ENCODE measurements at regions not wholly inside any gene's neighbourhood (a gene's known extent, or its start where the extent isn't known, plus 50 kb on each side); places are given as distances from the start of the nearest gene placed in this dataset.

DNA sequence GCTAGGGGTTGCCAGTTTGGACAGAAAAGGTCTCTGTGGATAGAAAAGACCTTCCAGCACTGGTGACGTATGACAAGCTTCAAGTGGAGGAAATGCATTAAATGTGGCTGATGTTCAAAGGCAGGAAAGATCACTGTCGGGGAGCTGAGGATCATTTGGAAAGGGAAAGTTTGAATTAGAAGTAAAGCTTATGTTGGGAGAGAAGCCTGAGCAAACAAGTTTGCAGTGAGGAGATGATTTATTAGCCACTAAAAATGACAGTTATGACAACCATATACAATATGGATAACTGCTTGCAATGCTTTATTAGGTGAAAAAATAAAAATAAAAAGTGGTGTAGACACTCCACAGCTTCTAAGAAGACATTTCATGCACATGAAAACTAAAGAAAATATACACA lies 135.3 kb upstream of the HS3ST1 start:
- DNase-seq: no peak

GRCh38 chr4:11549525-11549924 lies 120.8 kb upstream of the HS3ST1 start:
- no peak for DNase-seq

DNA sequence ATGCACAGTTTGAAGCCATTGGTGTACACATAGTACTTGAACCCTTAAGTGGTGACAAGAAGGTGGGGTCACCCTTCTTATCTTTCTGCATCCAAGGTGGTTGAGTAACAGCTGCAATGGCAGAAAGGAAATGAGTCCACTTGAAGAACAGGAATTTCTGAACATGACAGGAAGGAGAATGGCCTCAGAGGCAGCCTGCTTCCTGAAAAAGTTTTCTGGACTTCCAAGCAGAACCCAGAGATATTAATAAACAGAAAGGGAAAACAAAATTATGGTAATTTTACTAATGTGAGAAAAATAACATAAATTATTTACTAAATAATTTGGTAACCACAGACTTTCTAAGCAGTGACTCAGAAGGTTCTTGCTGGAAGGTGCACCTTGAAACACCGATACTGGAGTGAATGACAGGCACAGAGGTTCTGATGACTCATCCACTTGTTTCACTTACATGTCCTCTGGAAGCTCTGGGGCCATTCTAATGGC lies 119.9 kb upstream of the HS3ST1 start:
- DNase-seq: no peak

- DNase-seq: no peak
These were observed 117.9 kb upstream of the HS3ST1 start for GRCh38 chr4:11546391-11547175.

DNA sequence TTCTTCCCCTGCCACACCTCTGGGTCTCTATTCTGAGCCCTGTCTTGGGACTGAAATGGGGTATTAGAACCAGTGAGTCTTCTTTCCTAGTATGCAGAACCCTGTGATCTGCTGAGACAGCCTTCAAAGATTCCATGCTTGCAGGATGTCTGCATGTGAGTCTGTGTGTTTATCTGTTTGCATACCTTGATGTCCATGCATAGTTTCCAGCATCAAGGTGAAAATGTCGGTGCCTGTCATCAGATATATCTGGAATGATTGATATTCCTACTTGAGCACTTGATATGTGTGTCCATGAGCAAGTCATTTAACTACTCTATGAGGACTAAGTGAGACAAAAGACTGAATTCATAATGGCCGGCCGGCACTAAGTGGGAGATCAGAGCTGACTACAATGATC lies 117.0 kb upstream of the HS3ST1 start:
- no peak for DNase-seq

DNA sequence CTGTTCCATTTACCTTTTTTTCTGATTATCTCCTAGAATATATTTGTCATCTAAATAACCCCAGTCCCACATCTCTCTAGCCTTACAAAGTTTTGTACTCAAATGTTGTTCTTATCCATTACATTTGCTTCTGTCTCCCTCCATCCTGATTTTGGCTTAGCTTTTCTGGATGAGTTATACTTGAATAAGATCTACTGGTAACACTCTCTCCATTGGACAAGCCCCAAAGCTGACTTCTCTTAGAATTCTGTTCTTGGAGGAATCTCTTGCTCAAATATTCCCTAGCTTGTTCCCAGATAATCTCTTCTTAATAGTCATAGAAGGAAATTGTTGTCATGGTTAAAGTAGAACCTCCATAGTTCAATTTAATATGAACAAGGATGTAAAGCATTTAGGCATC lies 115.5 kb upstream of the HS3ST1 start:
- no peak for DNase-seq

- DNase-seq: no peak
These were observed 115.0 kb upstream of the HS3ST1 start for GRCh38 chr4:11543706-11544105.

GRCh38 chr4:11542952-11543351 lies 114.3 kb upstream of the HS3ST1 start:
- no peak for DNase-seq

GRCh38 chr4:11537846-11538245 lies 109.2 kb upstream of the HS3ST1 start:
- no peak for DNase-seq

DNA sequence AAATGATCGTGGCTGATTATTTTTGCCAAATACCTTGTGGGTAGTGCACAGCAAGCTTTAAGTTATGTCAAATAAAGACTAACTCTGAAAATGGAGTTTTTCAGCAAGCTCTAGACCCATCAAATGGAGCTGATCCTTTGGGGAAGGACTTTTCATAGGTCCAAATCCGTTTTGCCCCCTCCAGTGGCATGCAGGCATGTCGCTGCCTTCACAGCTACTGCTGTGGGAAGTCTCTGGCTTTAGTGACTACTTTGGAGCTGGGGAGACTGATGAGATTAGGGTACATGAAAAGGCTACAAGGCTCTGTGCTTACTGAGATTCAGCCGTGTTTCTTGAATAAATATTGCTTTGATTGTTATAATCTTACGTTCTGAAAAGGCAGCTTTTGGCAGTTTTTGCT lies 106.6 kb upstream of the HS3ST1 start:
- no peak for DNase-seq

DNA sequence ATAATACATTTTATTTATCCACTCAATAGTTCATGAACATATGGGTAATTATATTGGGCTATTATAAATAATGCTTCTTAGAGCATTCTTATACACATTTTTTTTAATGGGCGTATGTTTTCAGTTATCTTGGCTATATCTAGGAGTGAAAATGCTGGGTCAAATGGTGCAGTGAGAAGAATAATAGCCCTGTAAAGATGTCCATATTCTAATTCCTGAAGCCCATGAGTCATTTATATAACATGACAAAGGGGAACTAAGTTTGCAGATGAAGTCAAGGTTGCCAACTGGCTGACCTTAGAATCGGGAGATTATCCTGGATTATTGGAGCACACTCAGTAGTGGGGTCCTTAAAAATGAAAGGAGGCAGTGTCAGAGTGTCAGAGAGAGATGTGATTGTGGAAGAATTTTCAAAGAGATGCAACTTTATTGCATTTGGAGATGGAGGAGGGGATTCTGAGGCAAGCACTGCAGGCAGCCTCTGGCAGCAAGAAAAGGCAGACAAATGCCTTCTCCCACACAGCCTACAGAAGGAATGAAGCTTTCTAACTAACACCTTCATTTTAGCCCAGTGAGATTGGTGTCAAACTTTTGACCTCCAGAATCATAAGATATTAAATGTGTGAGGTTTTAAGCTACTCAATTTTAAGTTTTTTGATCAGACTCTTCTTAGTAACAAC lies 106.1 kb upstream of the HS3ST1 start:
- no peak for DNase-seq

DNA sequence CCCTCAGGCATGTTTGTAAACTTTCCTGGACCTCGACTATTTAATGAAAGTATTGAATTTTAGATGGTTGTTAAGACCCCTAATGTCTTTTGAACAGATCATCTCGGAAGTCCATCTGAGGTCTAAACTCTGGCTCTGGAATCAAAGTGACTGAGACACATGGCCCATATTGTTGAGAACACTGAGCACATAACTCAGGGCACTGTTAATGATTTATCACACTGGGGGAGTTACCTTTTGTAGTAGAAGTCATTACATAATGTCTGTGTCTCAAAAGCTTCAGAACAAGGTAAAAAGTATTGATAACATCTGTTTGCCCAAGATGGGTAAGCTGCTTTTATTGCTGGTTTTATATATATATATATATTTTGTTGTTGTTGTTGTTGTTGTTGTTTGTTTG lies 103.4 kb upstream of the HS3ST1 start:
- DNase-seq: no peak

DNA sequence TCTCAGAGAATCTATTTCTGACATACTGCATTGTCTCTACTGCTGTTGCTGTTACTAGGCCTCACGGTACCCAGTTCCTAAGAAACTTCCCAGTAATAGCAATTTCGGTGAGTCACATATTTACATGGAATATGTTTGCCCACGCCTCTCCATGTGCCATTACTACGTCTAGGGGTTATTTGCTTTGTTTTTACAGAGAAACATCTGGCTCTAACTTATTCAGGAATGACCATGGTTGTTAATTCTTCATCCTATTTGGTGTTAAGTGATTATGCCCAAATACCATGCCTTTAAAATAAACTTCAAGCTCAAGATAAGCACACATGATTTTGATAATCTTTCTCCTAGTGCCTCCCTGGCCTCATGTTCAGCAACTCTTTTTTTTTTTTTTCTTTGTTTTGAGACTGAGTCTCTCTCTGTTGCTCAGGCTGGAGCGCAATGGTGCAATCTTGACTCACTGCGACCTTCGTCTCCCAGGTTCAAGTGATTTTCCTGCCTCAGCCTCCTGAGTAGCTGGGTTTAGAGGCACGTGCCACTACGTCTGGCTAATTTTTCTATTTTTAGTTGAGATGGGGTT lies 101.0 kb upstream of the HS3ST1 start:
- DNase-seq: no peak

DNA sequence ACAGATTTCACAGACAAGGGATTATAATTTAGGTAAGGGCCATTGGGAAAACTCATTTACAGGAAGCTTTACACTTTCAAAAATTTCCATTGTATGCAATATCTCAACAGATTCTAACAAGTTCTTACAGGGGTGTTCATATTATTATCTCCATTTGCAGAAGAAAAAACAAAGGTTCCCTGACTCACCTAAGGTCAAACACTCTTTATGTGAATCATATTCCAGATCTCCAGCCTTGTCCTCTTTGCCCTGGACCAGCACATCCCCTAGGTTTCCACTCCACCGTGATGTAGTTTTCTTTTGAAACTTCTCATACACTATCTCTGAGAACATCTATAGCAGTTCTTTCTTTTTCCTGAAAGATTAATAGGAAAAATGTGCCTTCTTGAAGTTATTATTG lies 96.4 kb upstream of the HS3ST1 start:
- no peak for DNase-seq

DNA sequence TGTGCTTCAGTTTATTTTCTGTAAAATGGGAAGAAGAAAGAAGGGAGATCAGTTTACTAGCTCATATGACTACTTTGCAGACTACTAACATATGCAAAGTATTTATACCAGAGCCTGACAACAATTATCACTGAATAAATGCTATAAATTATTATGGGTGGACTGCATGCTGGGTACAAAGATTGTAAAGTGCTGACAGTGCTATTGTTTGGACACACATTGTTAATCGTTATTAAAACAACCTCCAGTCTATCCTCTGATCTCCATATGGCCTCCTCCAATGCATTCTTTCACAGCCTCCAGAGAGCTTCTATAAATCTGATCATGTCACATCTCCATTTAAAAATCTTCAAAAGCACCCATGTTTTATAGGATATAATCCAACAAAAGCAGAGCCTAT lies 90.1 kb upstream of the HS3ST1 start:
- DNase-seq: no peak

GRCh38 chr4:11514779-11515419 lies 86.2 kb upstream of the HS3ST1 start:
- DNase-seq: no peak

DNA sequence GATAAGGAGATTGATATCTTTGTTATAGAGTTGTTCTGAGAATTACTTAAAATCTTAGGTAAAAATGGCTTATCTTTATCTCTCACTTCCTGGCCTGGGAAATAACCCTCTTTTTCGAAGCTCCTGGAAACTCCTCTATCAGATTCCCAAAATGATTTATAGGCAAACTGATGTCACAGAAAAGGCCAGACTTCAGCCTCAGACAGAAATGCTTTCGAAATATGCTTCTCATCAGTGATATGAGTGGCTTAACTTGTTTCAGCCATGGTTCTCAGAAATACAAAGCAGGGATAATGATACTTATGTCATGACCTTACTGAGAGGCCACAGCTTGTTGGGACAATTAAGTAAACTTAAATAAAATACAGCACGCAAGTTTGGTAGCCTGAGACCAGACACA lies 85.3 kb upstream of the HS3ST1 start:
- DNase-seq: no peak

GRCh38 chr4:11512871-11513270 lies 84.2 kb upstream of the HS3ST1 start:
- no peak for DNase-seq

- DNase-seq: no peak
These were observed 82.6 kb upstream of the HS3ST1 start for GRCh38 chr4:11511321-11511720.

DNA sequence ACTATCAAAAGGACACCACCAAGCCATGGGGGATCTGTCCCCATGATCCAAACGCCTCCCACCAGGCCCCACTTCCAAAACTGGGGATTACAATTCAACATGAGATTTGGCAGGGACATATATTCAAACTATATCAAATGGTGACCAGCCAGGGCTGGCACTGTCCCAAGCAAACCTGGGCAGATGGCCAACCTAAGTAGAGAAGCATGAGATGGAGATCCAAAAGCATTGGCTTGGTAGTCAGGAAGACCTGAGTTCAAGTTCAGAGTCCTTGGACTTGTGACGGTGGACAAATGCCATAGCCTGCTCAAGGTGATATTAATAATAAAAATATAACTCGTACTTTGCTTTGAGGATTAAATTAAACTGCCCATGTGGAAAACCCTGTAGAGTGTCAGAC lies 79.2 kb upstream of the HS3ST1 start:
- DNase-seq: no peak

DNA sequence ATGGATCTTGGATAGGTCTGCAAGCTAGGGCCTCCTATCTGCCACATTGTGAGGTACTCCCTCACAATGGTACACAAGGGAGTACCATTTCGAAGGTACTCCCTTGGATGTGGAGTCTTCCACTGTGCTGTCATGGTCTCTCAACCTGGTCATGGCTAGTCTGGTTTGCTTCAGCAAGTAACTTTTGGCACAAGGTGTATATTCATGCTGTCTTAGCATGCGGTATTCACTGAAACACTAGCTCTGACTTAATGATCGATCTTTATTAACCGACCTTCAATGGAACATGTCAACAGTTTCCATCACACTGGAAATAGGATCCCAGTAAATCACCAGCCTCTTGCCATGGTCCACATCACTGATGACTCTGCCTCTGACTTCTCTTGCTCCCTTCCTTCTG lies 77.5 kb upstream of the HS3ST1 start:
- DNase-seq: no peak

GRCh38 chr4:11505221-11505971 lies 76.7 kb upstream of the HS3ST1 start:
- no peak for DNase-seq

DNA sequence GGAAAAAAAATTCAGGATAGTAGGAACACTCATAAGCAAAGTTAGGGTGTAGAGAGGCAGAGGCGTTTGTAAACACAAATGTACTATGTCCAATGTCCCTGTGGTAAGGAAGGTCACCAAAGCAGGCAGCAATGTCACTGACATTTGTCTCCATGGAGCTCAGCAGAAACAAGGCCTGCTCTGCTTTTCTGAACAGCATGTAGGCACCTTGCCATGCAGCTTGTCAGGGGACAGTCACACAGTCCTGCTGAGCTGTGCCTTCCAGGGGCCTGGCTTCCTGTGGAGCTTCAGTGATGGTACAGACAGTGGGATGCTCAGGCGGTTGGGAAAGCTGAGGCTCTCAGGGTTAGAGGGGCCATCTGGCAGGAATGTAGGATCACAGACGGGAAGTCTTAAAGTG lies 74.5 kb upstream of the HS3ST1 start:
- no peak for DNase-seq

Data from femur (tissue), 1 donor.